Endodermal cell (in vitro differentiated cells): ENCODE measurements at regions not wholly inside any gene's neighbourhood (a gene's known extent, or its start where the extent isn't known, plus 50 kb on each side); places are given as distances from the start of the nearest gene placed in this dataset.

Experiments used
- DNase-seq: peaks from one replicate; pipeline ENCODE4 v3.0.0-alpha.2; 2017
- H3K27ac ChIP-seq: 2 replicates; pipeline ENCODE4 v1.5.1; 2013; ENCODE audit warnings: mild to moderate bottlenecking, low read depth, low read length, moderate library complexity
- H3K27me3 ChIP-seq: 2 replicates; pipeline ENCODE4 v1.6.1; 2013; ENCODE audit warnings: mild to moderate bottlenecking, low read length, moderate library complexity; ENCODE audit not compliant: insufficient read depth, control insufficient read depth, poor library complexity, severe bottlenecking
- H3K36me3 ChIP-seq: 2 replicates; pipeline ENCODE4 v1.7.0; 2013; ENCODE audit warnings: mild to moderate bottlenecking, low read length, moderate library complexity; ENCODE audit not compliant: control insufficient read depth, insufficient read depth
- H3K4me1 ChIP-seq: one replicate; pipeline ENCODE4 v1.7.0; 2013; ENCODE audit warnings: low read length; ENCODE audit not compliant: control insufficient read depth, insufficient read depth
- H3K4me3 ChIP-seq: 2 replicates; pipeline ENCODE4 v1.5.1; 2013; ENCODE audit warnings: mild to moderate bottlenecking, low read length, moderate library complexity
- H3K9ac ChIP-seq: 2 replicates; pipeline ENCODE4 v1.6.1; 2013; ENCODE audit warnings: mild to moderate bottlenecking, low read length, moderate library complexity; ENCODE audit not compliant: poor library complexity, severe bottlenecking; ENCODE audit errors: extremely low read depth
- H3K9me3 ChIP-seq: 2 replicates; pipeline ENCODE4 v1.6.1; 2013; ENCODE audit warnings: mild to moderate bottlenecking, low read length, moderate library complexity; ENCODE audit not compliant: control insufficient read depth
- H3K27ac Mint-ChIP-seq: 2 replicates; pipeline ENCODE4 v1.8.0; 2020; ENCODE audit warnings: mixed read lengths
- H3K27me3 Mint-ChIP-seq: 2 replicates; pipeline ENCODE4 v1.8.0; 2021; ENCODE audit warnings: mild to moderate bottlenecking, mixed read lengths; ENCODE audit not compliant: insufficient read depth
- H3K36me3 Mint-ChIP-seq: 2 replicates; pipeline ENCODE4 v1.8.0; 2020; ENCODE audit warnings: low read depth, mixed read lengths
- H3K4me1 Mint-ChIP-seq: 2 replicates; pipeline ENCODE4 v1.8.0; 2020; ENCODE audit warnings: mixed read lengths
- H3K4me3 Mint-ChIP-seq: 2 replicates; pipeline ENCODE4 v1.8.0; 2020; ENCODE audit warnings: mild to moderate bottlenecking, moderate library complexity, mixed read lengths
- H3K9me3 Mint-ChIP-seq: 2 replicates; pipeline ENCODE4 v1.8.0; 2020; ENCODE audit warnings: mild to moderate bottlenecking, mixed read lengths
- CTCF ChIP-seq: fragments of 200-600 bp; sonication (generic); conservative IDR thresholded peaks from 2 replicates; pipeline ENCODE4 v1.5.0; 2021; ENCODE audit warnings: antibody characterized with exemption, mild to moderate bottlenecking
- WGBS, 2 experiments: methylation state at CpG; one replicate each; pipeline versions ENCODE4 v1.1.5 to v1.1.7; 2013; ENCODE audit warnings: missing lambda C conversion rate in 2 of 2, mixed read lengths in 1 of 2; ENCODE audit not compliant: insufficient coverage in 1 of 2, insufficient read length in 1 of 2; 5-methylcytosine and 5-hydroxymethylcytosine counted together

GRCh38 chr11:19649751-19650150 lies 62.9 kb upstream of the NAV2 start:
- Mint-ChIP-seq H3K4me3 (no peak overlapping the region), H3K27me3 (no peaks in the 10 kb centered on the region), H3K36me3 (no peaks in the 10 kb centered on the region), H3K27ac (no peak overlapping the region), H3K4me1 (no peaks in the 10 kb centered on the region), H3K9me3 (no peaks in the 10 kb centered on the region)
- Histone ChIP-seq H3K27ac (no peak overlapping the region), H3K4me1 (no peaks in the 10 kb centered on the region), H3K27me3 (no peaks in the 10 kb centered on the region), H3K9me3 (no peaks in the 10 kb centered on the region), H3K36me3 (no peaks in the 10 kb centered on the region), H3K4me3 (no peak overlapping the region), H3K9ac (no peak overlapping the region)
- TF ChIP-seq CTCF, result no peak
- WGBS, 2 experiments, result 87 to 89% methylated on average over 4 of the region's 4 CpGs
- no peak for DNase-seq

- Mint-ChIP-seq H3K4me1 (no peaks in the 10 kb centered on the region), H3K36me3 (no peaks in the 10 kb centered on the region)
- 84 to 100% methylated on average over 1 to 3 of the region's 3 CpGs for WGBS, 2 experiments
These were observed 64.3 kb upstream of the NAV2 start for GRCh38 chr11:19648321-19648720.

GRCh38 chr11:19647816-19648215 lies 64.8 kb upstream of the NAV2 start:
- Histone ChIP-seq H3K9me3 (no peaks in the 10 kb centered on the region), H3K27me3 (no peaks in the 10 kb centered on the region), H3K9ac (no peak overlapping the region), H3K4me1 (no peaks in the 10 kb centered on the region), H3K36me3 (no peaks in the 10 kb centered on the region), H3K4me3 (no peak overlapping the region), H3K27ac (no peak overlapping the region)
- Mint-ChIP-seq H3K4me1 (no peaks in the 10 kb centered on the region), H3K36me3 (no peaks in the 10 kb centered on the region), H3K27me3 (no peaks in the 10 kb centered on the region), H3K9me3 (no peaks in the 10 kb centered on the region), H3K27ac (no peak overlapping the region), H3K4me3 (no peak overlapping the region)
- 100% methylated on average over 1 of the region's 3 CpGs; no CpG with 5 or more reads in 1 of the 2 experiments for WGBS, 2 experiments
- DNase-seq, result no peak
- TF ChIP-seq CTCF, result no peak

More at GRCh38 chr11:19648321-19648720, 64.3 kb upstream of the NAV2 start:
- no peak overlapping the region for H3K27ac ChIP-seq
- H3K36me3 ChIP-seq, result no peaks in the 10 kb centered on the region
- Mint-ChIP-seq H3K4me3 (no peak overlapping the region), H3K27me3 (no peaks in the 10 kb centered on the region), H3K27ac (no peak overlapping the region), H3K9me3 (no peaks in the 10 kb centered on the region)
- H3K9me3 ChIP-seq, result no peaks in the 10 kb centered on the region
- no peak overlapping the region for H3K4me3 ChIP-seq
- H3K9ac ChIP-seq, result no peak overlapping the region
- no peaks in the 10 kb centered on the region for H3K4me1 ChIP-seq
- no peaks in the 10 kb centered on the region for H3K27me3 ChIP-seq
- TF ChIP-seq CTCF, result no peak
- no peak for DNase-seq
